RWPE2 (cell line): ENCODE measurements at regions not wholly inside any gene's neighbourhood (a gene's known extent, or its start where the extent isn't known, plus 50 kb on each side); places are given as distances from the start of the nearest gene placed in this dataset.
A peak's percentile ranks its signal among the peaks of the same experiment; 100 is the strongest.

Source experiments
- ATAC-seq: fragments of 200-7000 bp; cut with Tn5 transposase; 3 replicates; pipeline ENCODE4 v1.9.1; 2021; ENCODE audit warnings: low read depth
- DNase-seq: peaks from one replicate; pipeline ENCODE4 v3.0.0-alpha.2; 2020; ENCODE audit warnings: low spot score
- H3K27ac ChIP-seq: fragments of 450-650 bp; 2 replicates; pipeline ENCODE4 v1.5.1; 2017; ENCODE audit warnings: mild to moderate bottlenecking; ENCODE audit not compliant: poor library complexity, severe bottlenecking
- H3K27me3 ChIP-seq: fragments of 250-450 bp; sonication (Bioruptor Pico); 2 replicates; pipeline ENCODE4 v1.5.1; 2021; ENCODE audit warnings: mild to moderate bottlenecking, moderate library complexity; ENCODE audit not compliant: insufficient read depth, poor library complexity, severe bottlenecking
- H3K36me3 ChIP-seq: fragments of 250-450 bp; sonication (Bioruptor Pico); 2 replicates; pipeline ENCODE4 v1.5.1; 2020; ENCODE audit warnings: low read depth, mild to moderate bottlenecking, moderate library complexity
- H3K4me1 ChIP-seq: fragments of 250-450 bp; sonication (Bioruptor Pico); 2 replicates; pipeline ENCODE4 v1.5.1; 2021; ENCODE audit warnings: mild to moderate bottlenecking, moderate library complexity; ENCODE audit not compliant: insufficient read depth, poor library complexity, severe bottlenecking
- H3K4me3 ChIP-seq: fragments of 250-450 bp; sonication (Bioruptor Pico); 2 replicates; pipeline ENCODE4 v1.5.1; 2021; ENCODE audit warnings: mild to moderate bottlenecking, moderate library complexity; ENCODE audit not compliant: severe bottlenecking
- H3K9me3 ChIP-seq: fragments of 250-450 bp; sonication (Bioruptor Pico); 2 replicates; pipeline ENCODE4 v1.5.1; 2021; ENCODE audit warnings: mild to moderate bottlenecking, moderate library complexity; ENCODE audit not compliant: severe bottlenecking
- CTCF ChIP-seq: fragments of 450-650 bp; IDR thresholded peaks from one replicate; pipeline ENCODE4 v1.5.1; 2017; ENCODE audit warnings: mild to moderate bottlenecking, moderate library complexity; ENCODE audit not compliant: poor library complexity, severe bottlenecking

- H3K27ac ChIP-seq: no peak overlapping the region
- ATAC-seq (no peak), DNase-seq (no peak)
- H3K4me1 ChIP-seq: no peaks in the 10 kb centered on the region
- no peaks in the 10 kb centered on the region for H3K27me3 ChIP-seq
- no peak for TF ChIP-seq CTCF
- H3K36me3 ChIP-seq: no peaks in the 10 kb centered on the region
- no peaks in the 10 kb centered on the region for H3K9me3 ChIP-seq
- no peak overlapping the region for H3K4me3 ChIP-seq
These were observed 96.3 kb upstream of the MEF2C start for GRCh38 chr5:88979244-88979643.

- DNase-seq: no peak
- Histone ChIP-seq H3K27ac (no peak overlapping the region), H3K4me1 (no peaks in the 10 kb centered on the region), H3K9me3 (no peaks in the 10 kb centered on the region), H3K4me3 (no peak overlapping the region), H3K27me3 (no peaks in the 10 kb centered on the region), H3K36me3 (no peaks in the 10 kb centered on the region)
- no peak for ATAC-seq
- no peak for TF ChIP-seq CTCF
These were observed 93.9 kb upstream of the MEF2C start for GRCh38 chr5:88976914-88977313.

- no peak for TF ChIP-seq CTCF
- DNase-seq (no peak), ATAC-seq (no peak)
- Histone ChIP-seq H3K27ac (no peak overlapping the region), H3K4me1 (no peaks in the 10 kb centered on the region), H3K9me3 (no peaks in the 10 kb centered on the region), H3K36me3 (no peaks in the 10 kb centered on the region), H3K27me3 (peaks cover 5% of the 10 kb centered on the region), H3K4me3 (no peak overlapping the region)
These were observed 84.9 kb upstream of the MEF2C start for GRCh38 chr5:88967633-88968585.

GRCh38 chr5:88964831-88965230 is 81.8 kb upstream of the MEF2C start:
- ATAC-seq (no peak), DNase-seq (no peak)
- Histone ChIP-seq H3K4me1 (no peaks in the 10 kb centered on the region), H3K4me3 (no peak overlapping the region), H3K36me3 (no peaks in the 10 kb centered on the region), H3K27me3 (peaks cover 5% of the 10 kb centered on the region), H3K9me3 (no peaks in the 10 kb centered on the region), H3K27ac (no peak overlapping the region)
- no peak for TF ChIP-seq CTCF

GRCh38 chr5:88957013-88957412 is 74.0 kb upstream of the MEF2C start:
- Histone ChIP-seq H3K36me3 (no peaks in the 10 kb centered on the region), H3K9me3 (no peaks in the 10 kb centered on the region), H3K27me3 (peaks cover 16% of the 10 kb centered on the region), H3K4me1 (no peaks in the 10 kb centered on the region), H3K27ac (no peak overlapping the region), H3K4me3 (no peak overlapping the region)
- 0 out of 3 replicates have a peak, but pooled peaks have one; percentile 35 for ATAC-seq
- no peak for TF ChIP-seq CTCF
- DNase-seq: no peak
